ENCODE measurements at regions not wholly inside any gene's neighbourhood (a gene's known extent, or its start where the extent isn't known, plus 50 kb on each side); places are given as distances from the start of the nearest gene placed in this dataset.

DNA sequence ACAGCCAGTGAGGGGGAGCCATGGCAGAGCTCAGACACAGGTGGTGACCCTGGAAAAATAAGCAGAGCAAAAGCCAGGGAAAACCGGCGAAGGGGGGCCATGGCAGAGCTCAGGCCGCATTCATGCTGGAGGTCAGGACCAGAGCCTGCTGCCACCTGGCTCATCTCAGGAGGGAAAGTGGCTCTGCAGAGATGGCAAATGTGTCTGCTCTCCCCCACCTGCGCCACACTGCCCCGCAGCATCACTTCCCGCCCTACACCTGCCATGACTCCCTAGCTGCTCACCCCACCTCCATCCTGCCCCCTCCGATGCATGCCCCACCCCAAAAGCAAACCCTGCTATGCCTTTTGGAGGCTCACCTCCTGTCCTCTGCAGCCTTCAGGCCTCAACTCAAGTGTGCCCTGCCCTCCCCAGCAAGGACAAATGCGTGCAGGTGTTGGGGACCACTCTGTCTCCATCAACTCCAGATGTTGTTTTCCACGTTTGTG, 123.2 kb upstream of the FGF3 start:
- POLR2A ChIA-PET (ENCODE audit: low non-redundant PET): no interaction called here
- CTCF ChIA-PET: no interaction called here
- TF ChIP-seq, protein P1, sequence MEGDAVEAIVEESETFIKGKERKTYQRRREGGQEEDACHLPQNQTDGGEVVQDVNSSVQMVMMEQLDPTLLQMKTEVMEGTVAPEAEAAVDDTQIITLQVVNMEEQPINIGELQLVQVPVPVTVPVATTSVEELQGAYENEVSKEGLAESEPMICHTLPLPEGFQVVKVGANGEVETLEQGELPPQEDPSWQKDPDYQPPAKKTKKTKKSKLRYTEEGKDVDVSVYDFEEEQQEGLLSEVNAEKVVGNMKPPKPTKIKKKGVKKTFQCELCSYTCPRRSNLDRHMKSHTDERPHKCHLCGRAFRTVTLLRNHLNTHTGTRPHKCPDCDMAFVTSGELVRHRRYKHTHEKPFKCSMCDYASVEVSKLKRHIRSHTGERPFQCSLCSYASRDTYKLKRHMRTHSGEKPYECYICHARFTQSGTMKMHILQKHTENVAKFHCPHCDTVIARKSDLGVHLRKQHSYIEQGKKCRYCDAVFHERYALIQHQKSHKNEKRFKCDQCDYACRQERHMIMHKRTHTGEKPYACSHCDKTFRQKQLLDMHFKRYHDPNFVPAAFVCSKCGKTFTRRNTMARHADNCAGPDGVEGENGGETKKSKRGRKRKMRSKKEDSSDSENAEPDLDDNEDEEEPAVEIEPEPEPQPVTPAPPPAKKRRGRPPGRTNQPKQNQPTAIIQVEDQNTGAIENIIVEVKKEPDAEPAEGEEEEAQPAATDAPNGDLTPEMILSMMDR (conservative IDR thresholded peaks at IDR 0.05; ENCODE audit: low read depth): no peak
- DNase-seq (ENCODE audit: low spot score): no peak
- H3K27ac ChIP-seq: no peak overlapping the region

DNA sequence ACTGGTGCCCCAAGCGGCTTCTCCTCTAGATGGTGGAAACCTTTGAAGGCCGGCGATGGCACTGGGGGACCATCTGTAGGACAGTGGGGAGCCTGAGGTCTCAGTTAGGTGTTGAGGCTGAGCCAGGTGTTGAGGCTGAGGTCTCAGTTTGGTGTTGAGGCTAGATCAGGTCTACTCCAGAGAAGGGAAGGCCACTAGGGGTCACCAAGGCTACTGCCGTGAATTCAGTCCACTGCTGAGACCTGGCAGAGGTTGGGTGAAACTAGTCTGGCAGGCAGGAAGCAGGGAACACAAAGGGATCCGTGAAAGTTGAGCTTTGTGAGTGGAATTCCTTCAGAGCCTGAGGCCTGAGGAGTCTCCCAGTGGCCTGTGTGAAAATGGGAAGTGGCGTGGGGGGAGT, 123.8 kb upstream of the FGF3 start:
- TF ChIP-seq, protein P1 (conservative IDR thresholded peaks at IDR 0.05; ENCODE audit: low read depth): no peak
- no peak for DNase-seq (ENCODE audit: low spot score)
- H3K27ac ChIP-seq: no peak overlapping the region
- CTCF ChIA-PET: interaction anchor here (0.7 kb wide), 1 partner anchor 191 kb away, joined by 4 read pairs; no protein-coding TSS in a partner anchor
- POLR2A ChIA-PET (ENCODE audit: low non-redundant PET): no interaction called here

DNA sequence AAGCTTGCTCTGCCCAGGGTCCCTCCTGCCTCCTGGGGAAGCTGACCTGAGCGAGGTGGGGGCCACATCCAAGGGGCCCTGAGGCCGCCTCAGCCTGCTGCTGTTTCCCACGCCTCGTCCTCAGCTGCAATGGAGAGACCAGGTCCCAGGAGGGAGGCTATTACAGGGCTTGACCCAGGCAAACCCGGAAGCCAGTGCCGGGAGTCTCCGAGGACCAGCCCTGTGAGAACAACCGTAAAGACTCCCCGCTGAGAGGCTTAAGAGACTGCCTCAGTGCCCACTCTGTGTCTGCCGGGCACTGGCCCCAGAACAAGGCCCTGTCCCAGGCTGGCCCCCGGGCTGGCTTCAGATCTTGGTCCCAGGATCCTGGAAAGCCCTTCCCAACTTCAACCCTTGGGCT, 124.3 kb upstream of the FGF3 start:
- H3K27ac ChIP-seq: no peak overlapping the region
- TF ChIP-seq, protein P1 (conservative IDR thresholded peaks at IDR 0.05; ENCODE audit: low read depth): no peak
- POLR2A ChIA-PET (ENCODE audit: low non-redundant PET): no interaction called here
- CTCF ChIA-PET: interaction anchor here (0.7 kb wide), 1 partner anchor 191 kb away, joined by 4 read pairs; no protein-coding TSS in a partner anchor
- no peak for DNase-seq (ENCODE audit: low spot score)

DNA sequence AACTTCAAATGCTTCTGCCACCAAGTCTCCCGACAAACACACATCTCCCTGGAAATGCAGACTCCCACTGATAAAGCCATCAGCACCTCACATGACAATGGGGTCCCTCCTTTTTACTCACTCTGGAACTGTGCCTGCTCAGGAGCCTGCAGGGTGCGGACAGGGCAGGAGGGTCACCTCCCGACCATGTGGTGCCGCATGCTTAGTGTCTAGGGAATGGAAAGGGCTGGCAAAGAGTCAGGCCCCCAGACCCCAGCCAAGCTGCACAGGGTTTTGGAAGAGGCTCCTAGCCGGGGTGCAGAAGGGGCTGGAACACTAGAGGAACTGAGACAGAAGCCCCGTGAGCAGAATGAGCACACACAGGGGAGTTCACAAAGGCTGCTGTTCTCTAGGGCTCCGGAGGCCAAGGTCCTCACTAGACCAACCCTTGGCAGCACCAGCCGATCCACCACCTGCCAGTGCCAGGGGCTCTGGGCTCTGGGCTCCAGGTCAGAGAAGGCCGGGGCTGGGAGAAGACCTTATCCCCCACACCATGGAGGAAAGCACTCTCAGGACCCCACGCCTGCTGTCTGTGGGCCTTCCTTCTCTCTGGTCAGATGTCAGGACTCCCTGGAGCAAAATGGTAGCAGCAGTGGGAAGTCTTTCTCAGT, 125.1 kb upstream of the FGF3 start:
- ChIA-PET CTCF (no interaction called here), POLR2A (ENCODE audit: low non-redundant PET) (no interaction called here)
- DNase-seq (ENCODE audit: low spot score): no peak
- TF ChIP-seq, protein P1 (conservative IDR thresholded peaks at IDR 0.05; ENCODE audit: low read depth): no peak
- H3K27ac ChIP-seq: no peak overlapping the region

DNA sequence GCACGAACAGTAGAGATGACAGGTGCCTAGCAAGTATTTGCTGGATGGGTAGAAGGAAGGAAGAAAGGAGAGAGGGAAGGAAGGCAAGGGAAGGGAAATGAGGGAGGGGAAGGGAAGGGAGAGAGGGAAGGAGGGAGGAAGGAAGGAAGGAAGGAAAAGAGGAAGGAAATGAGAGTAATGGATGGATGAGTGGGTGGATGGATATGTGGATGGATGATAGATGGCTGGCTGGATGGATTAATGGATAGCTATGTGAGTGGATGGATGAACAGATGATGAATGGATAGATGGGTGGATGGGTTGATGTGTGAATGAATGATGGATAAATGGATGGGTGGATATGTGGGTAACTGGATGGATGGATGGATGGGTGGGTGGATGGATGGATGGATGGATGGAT, 125.9 kb upstream of the FGF3 start:
- ChIA-PET POLR2A (ENCODE audit: low non-redundant PET) (no interaction called here), CTCF (no interaction called here)
- no peak overlapping the region for H3K27ac ChIP-seq
- TF ChIP-seq, protein P1 (conservative IDR thresholded peaks at IDR 0.05; ENCODE audit: low read depth): no peak
- DNase-seq (ENCODE audit: low spot score): no peak

DNA sequence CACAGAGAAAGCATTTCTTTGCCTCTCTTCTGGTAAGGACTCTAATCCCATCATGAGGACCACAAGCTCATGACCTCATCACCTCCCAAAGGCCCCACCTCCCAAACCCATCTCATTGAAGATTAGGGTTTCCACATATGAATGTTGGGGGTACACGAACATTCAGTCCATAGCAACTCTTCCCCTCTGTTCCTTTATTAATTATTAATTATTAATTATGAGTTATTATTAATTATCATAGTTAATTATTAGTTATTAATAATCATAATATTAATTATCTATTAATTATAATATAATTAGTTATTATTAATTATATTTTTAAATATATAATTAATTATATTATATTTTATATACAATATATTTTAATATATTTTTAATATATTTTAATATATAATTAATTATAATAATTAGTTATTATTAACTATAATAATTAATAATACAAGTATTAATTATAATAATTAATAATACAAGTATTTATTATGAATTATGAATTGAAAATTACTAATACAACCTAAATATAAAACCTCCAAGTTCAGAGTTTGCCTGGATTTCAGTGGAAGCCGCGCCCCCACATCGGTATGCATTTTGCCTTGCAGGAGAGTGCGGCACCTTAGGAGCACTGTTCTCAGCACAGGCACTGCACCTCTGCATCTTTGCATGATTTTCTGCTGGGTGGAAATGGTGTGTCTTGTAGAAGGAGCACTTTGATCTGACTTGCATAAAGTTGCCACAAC, 128.0 kb upstream of the FGF3 start:
- CTCF ChIA-PET: interaction anchor here (0.5 to 0.9 kb wide), 2 partner anchors 8 to 314 kb away, joined by 4 read pairs; no protein-coding TSS in a partner anchor
- POLR2A ChIA-PET (ENCODE audit: low non-redundant PET): no interaction called here
- TF ChIP-seq, protein P1 (conservative IDR thresholded peaks at IDR 0.05; ENCODE audit: low read depth): no peak
- DNase-seq (ENCODE audit: low spot score): no peak
- no peak overlapping the region for H3K27ac ChIP-seq
